Neural progenitor cell (in vitro differentiated cells): ENCODE measurements at regions not wholly inside any gene's neighbourhood (a gene's known extent, or its start where the extent isn't known, plus 50 kb on each side); places are given as distances from the start of the nearest gene placed in this dataset.

Source experiments
- DNase-seq: peaks from one replicate; pipeline ENCODE4 v3.0.0-alpha.2; 2016; ENCODE audit warnings: low spot score
- H2AFZ ChIP-seq: fragments of 200-600 bp; sonication (generic); replicated peaks from 2 replicates; pipeline ENCODE4 v1.6.1; 2016; ENCODE audit warnings: antibody characterized with exemption
- H3F3A ChIP-seq: fragments of 200-600 bp; sonication (generic); 2 replicates; pipeline ENCODE4 v1.6.1; 2016; ENCODE audit warnings: antibody characterized with exemption, low read depth
- H3K27ac ChIP-seq: fragments of 200-600 bp; sonication (generic); 2 replicates; pipeline ENCODE4 v1.5.1; 2016; ENCODE audit warnings: mild to moderate bottlenecking
- H3K27me3 ChIP-seq: fragments of 200-600 bp; sonication (generic); 2 replicates; pipeline ENCODE4 v1.6.1; 2016; ENCODE audit warnings: mild to moderate bottlenecking, moderate library complexity
- H3K36me3 ChIP-seq: fragments of 200-600 bp; sonication (generic); 2 replicates; pipeline ENCODE4 v1.5.1; 2016
- H3K4me1 ChIP-seq: fragments of 200-600 bp; sonication (generic); 2 replicates; pipeline ENCODE4 v1.6.1; 2016; ENCODE audit warnings: mixed run types
- H3K4me2 ChIP-seq: fragments of 200-600 bp; sonication (generic); 2 replicates; pipeline ENCODE4 v1.6.1; 2016
- H3K4me3 ChIP-seq: fragments of 200-600 bp; sonication (generic); 2 replicates; pipeline ENCODE4 v1.5.1; 2016
- H3K79me2 ChIP-seq: fragments of 200-600 bp; sonication (generic); 2 replicates; pipeline ENCODE4 v1.6.1; 2016; ENCODE audit warnings: low read depth
- H3K9ac ChIP-seq: fragments of 200-600 bp; sonication (generic); 2 replicates; pipeline ENCODE4 v1.6.1; 2016
- H3K9me3 ChIP-seq: fragments of 200-600 bp; sonication (generic); 2 replicates; pipeline ENCODE4 v1.5.1; 2016; ENCODE audit warnings: low read depth
- H4K20me1 ChIP-seq: fragments of 200-600 bp; sonication (generic); 2 replicates; pipeline ENCODE4 v1.6.1; 2016; ENCODE audit warnings: low read depth
- H3K27ac Mint-ChIP-seq: 3 replicates; pipeline ENCODE4 v1.8.0; 2021; ENCODE audit warnings: mixed read lengths
- H3K27me3 Mint-ChIP-seq: 2 replicates; pipeline ENCODE4 v1.8.0; 2022; ENCODE audit warnings: low read depth, mild to moderate bottlenecking, inconsistent platforms, moderate library complexity, mixed read lengths; ENCODE audit not compliant: insufficient read depth
- H3K36me3 Mint-ChIP-seq: 3 replicates; pipeline ENCODE4 v1.8.0; 2021; ENCODE audit warnings: mixed read lengths
- H3K4me1 Mint-ChIP-seq: 3 replicates; pipeline ENCODE4 v1.8.0; 2021; ENCODE audit warnings: mixed read lengths
- H3K4me3 Mint-ChIP-seq: 3 replicates; pipeline ENCODE4 v1.8.0; 2021; ENCODE audit warnings: mild to moderate bottlenecking, moderate library complexity, mixed read lengths
- H3K9me3 Mint-ChIP-seq: 3 replicates; pipeline ENCODE4 v1.8.0; 2020; ENCODE audit warnings: mixed read lengths
- EZH2 ChIP-seq: fragments of 200-600 bp; sonication (generic); IDR thresholded peaks from 2 replicates; pipeline ENCODE4 v1.6.1; 2017; ENCODE audit warnings: antibody characterized with exemption, mild to moderate bottlenecking, moderate library complexity
- EZH2phosphoT487 ChIP-seq: fragments of 200-600 bp; sonication (generic); IDR thresholded peaks from 2 replicates; pipeline ENCODE4 v1.6.1; 2017; ENCODE audit warnings: antibody characterized with exemption
- TF ChIP-seq, protein P1 (sequence below): fragments of 200-600 bp; sonication (generic); IDR thresholded peaks from 2 replicates; pipeline ENCODE4 v1.5.1; 2017; ENCODE audit warnings: antibody characterized with exemption, mild to moderate bottlenecking

GRCh38 chr7:25520017-25520416 is 291.7 kb upstream of the NPVF start:
- Mint-ChIP-seq H3K27me3 (peaks cover 2% of the 10 kb centered on the region), H3K9me3 (peaks cover 6% of the 10 kb centered on the region), H3K36me3 (no peaks in the 10 kb centered on the region), H3K27ac (peak overlapping the region; percentile 4), H3K4me3 (no peak overlapping the region), H3K4me1 (peaks cover 4% of the 10 kb centered on the region)
- Histone ChIP-seq H3K27me3 (no peaks in the 10 kb centered on the region), H3K9ac (no peak overlapping the region), H3K4me1 (peaks cover 10% of the 10 kb centered on the region), H2AFZ (peak overlapping the region; percentile 12), H3K4me2 (no peak overlapping the region), H4K20me1 (no peaks in the 10 kb centered on the region), H3K9me3 (no peaks in the 10 kb centered on the region), H3K79me2 (no peaks in the 10 kb centered on the region), H3F3A (no peaks in the 10 kb centered on the region), H3K36me3 (no peaks in the 10 kb centered on the region), H3K27ac (no peak overlapping the region), H3K4me3 (no peak overlapping the region)
- TF ChIP-seq EZH2phosphoT487 (no peak), EZH2 (no peak)
- TF ChIP-seq, protein P1, sequence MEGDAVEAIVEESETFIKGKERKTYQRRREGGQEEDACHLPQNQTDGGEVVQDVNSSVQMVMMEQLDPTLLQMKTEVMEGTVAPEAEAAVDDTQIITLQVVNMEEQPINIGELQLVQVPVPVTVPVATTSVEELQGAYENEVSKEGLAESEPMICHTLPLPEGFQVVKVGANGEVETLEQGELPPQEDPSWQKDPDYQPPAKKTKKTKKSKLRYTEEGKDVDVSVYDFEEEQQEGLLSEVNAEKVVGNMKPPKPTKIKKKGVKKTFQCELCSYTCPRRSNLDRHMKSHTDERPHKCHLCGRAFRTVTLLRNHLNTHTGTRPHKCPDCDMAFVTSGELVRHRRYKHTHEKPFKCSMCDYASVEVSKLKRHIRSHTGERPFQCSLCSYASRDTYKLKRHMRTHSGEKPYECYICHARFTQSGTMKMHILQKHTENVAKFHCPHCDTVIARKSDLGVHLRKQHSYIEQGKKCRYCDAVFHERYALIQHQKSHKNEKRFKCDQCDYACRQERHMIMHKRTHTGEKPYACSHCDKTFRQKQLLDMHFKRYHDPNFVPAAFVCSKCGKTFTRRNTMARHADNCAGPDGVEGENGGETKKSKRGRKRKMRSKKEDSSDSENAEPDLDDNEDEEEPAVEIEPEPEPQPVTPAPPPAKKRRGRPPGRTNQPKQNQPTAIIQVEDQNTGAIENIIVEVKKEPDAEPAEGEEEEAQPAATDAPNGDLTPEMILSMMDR, result no peak
- DNase-seq, result no peak

- peak overlapping the region; percentile 12 for H2AFZ ChIP-seq
- no peaks in the 10 kb centered on the region for H3K79me2 ChIP-seq
- DNase-seq, result no peak
- H3K9me3 ChIP-seq, result no peaks in the 10 kb centered on the region
- H3K4me3 Mint-ChIP-seq, result no peak overlapping the region
- H3K4me1 ChIP-seq, result peaks cover 10% of the 10 kb centered on the region
- peaks cover 4% of the 10 kb centered on the region for H3K4me1 Mint-ChIP-seq
- H3K36me3 Mint-ChIP-seq, result no peaks in the 10 kb centered on the region
- H3K9ac ChIP-seq, result no peak overlapping the region
- H3K27me3 Mint-ChIP-seq, result peaks cover 2% of the 10 kb centered on the region
- H3K27me3 ChIP-seq, result no peaks in the 10 kb centered on the region
- no peak overlapping the region for H3K27ac ChIP-seq
- no peaks in the 10 kb centered on the region for H3K36me3 ChIP-seq
- TF ChIP-seq, protein P1, result no peak
- no peaks in the 10 kb centered on the region for H3F3A ChIP-seq
- no peaks in the 10 kb centered on the region for H4K20me1 ChIP-seq
- no peak overlapping the region for H3K4me3 ChIP-seq
- peak overlapping the region; percentile 4 for H3K27ac Mint-ChIP-seq
- H3K4me2 ChIP-seq, result no peak overlapping the region
- H3K9me3 Mint-ChIP-seq, result peaks cover 6% of the 10 kb centered on the region
Measured at GRCh38 chr7:25520516-25520915, 292.2 kb upstream of the NPVF start.

DNA sequence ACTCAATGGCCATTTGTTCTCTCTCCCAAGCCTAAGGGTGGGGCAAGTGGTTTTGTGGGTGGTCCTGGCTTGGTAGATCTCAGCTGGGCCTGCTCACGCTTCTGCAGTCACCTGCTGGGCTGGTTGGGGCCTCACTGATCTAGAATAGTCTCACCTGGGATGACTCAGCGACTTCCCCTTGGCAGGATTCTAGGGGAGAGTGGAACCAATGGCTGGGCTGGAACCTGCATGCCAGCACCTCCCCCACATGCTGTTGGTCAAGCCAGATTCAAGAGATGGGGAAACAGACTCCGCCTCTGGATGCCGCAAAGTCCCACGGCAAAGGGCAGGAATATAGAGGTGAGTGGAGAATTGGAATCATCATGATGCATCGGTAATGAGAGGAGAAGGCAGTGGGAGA is 292.9 kb upstream of the NPVF start:
- no peaks in the 10 kb centered on the region for H3K27me3 ChIP-seq
- H3K4me3 ChIP-seq, result no peak overlapping the region
- no peak overlapping the region for H3K27ac ChIP-seq
- DNase-seq, result no peak
- peaks cover 6% of the 10 kb centered on the region for H3K9me3 Mint-ChIP-seq
- H3K27me3 Mint-ChIP-seq, result peaks cover 2% of the 10 kb centered on the region
- TF ChIP-seq EZH2phosphoT487, result no peak
- TF ChIP-seq, protein P1, result no peak
- no peak for TF ChIP-seq EZH2
- no peak overlapping the region for H3K9ac ChIP-seq
- H3K4me2 ChIP-seq, result no peak overlapping the region
- no peaks in the 10 kb centered on the region for H3K36me3 Mint-ChIP-seq
- no peaks in the 10 kb centered on the region for H3K79me2 ChIP-seq
- no peaks in the 10 kb centered on the region for H3K9me3 ChIP-seq
- H4K20me1 ChIP-seq, result no peaks in the 10 kb centered on the region
- H3F3A ChIP-seq, result no peaks in the 10 kb centered on the region
- H3K4me1 ChIP-seq, result peaks cover 10% of the 10 kb centered on the region
- peaks cover 4% of the 10 kb centered on the region for H3K4me1 Mint-ChIP-seq
- no peak overlapping the region for H2AFZ ChIP-seq
- no peak overlapping the region for H3K4me3 Mint-ChIP-seq
- H3K36me3 ChIP-seq, result no peaks in the 10 kb centered on the region
- no peak overlapping the region for H3K27ac Mint-ChIP-seq

- no peaks in the 10 kb centered on the region for H3K79me2 ChIP-seq
- no peaks in the 10 kb centered on the region for H3K36me3 ChIP-seq
- H3K4me1 ChIP-seq, result peaks cover 8% of the 10 kb centered on the region
- Mint-ChIP-seq H3K27me3 (no peaks in the 10 kb centered on the region), H3K36me3 (no peaks in the 10 kb centered on the region), H3K9me3 (peaks cover 6% of the 10 kb centered on the region), H3K4me3 (no peak overlapping the region), H3K27ac (no peak overlapping the region), H3K4me1 (peaks cover 4% of the 10 kb centered on the region)
- TF ChIP-seq EZH2phosphoT487 (no peak), EZH2 (no peak)
- TF ChIP-seq, protein P1, result no peak
- no peak overlapping the region for H3K9ac ChIP-seq
- H3K4me2 ChIP-seq, result no peak overlapping the region
- no peaks in the 10 kb centered on the region for H3K9me3 ChIP-seq
- H2AFZ ChIP-seq, result no peak overlapping the region
- H3K27me3 ChIP-seq, result no peaks in the 10 kb centered on the region
- no peaks in the 10 kb centered on the region for H3F3A ChIP-seq
- no peak for DNase-seq
- H4K20me1 ChIP-seq, result no peaks in the 10 kb centered on the region
- no peak overlapping the region for H3K4me3 ChIP-seq
- no peak overlapping the region for H3K27ac ChIP-seq
Measured at GRCh38 chr7:25522727-25523126, 294.4 kb upstream of the NPVF start.
